ENCODE measurements at regions not wholly inside any gene's neighbourhood (a gene's known extent, or its start where the extent isn't known, plus 50 kb on each side); places are given as distances from the start of the nearest gene placed in this dataset.

- in situ Hi-C loops (cut with MboI; ENCODE audit: low pct_ligation_motif_present in 1 of 4, low pct_unique_long_range_greater_than_20kb in 1 of 4, low sequenced_read_pairs in 3 of 4) = no loop called here
- H3K27ac ChIP-seq = no peak overlapping the region
- no peak for TF ChIP-seq POLR2A (IDR thresholded peaks at IDR 0.05)
- TF ChIP-seq POLR2AphosphoS5 (IDR thresholded peaks at IDR 0.05) = no peak
- WGBS, 2 donors (ENCODE audit: low coverage in 1 of 2) = 64 to 69% methylated on average over 2 of the region's 2 CpGs
- H3K9me3 ChIP-seq = no peaks in the 10 kb centered on the region
- intact Hi-C loops (cut with DNase I; ENCODE audit: low total_unique reads) = no loop called here
- no peaks in the 10 kb centered on the region for H3K36me3 ChIP-seq
- no peak overlapping the region for H3K4me3 ChIP-seq
- H3K27me3 ChIP-seq = no peaks in the 10 kb centered on the region
- no peaks in the 10 kb centered on the region for H3K4me1 ChIP-seq
- no peak for DNase-seq
Observed at GRCh38 chr9:1384816-1385215, 334.7 kb downstream of the DMRT2 start.

GRCh38 chr9:1386420-1386819 is 336.3 kb downstream of the DMRT2 start:
- no peaks in the 10 kb centered on the region for H3K27me3 ChIP-seq
- no peak for DNase-seq
- H3K36me3 ChIP-seq = no peaks in the 10 kb centered on the region
- H3K4me3 ChIP-seq = no peak overlapping the region
- no peak overlapping the region for H3K27ac ChIP-seq
- intact Hi-C loops (cut with DNase I; ENCODE audit: low total_unique reads) (no loop called here), in situ Hi-C loops (cut with MboI; ENCODE audit: low pct_ligation_motif_present in 1 of 4, low pct_unique_long_range_greater_than_20kb in 1 of 4, low sequenced_read_pairs in 3 of 4) (no loop called here)
- TF ChIP-seq POLR2A (IDR thresholded peaks at IDR 0.05) = no peak
- no peak for TF ChIP-seq EP300 (IDR thresholded peaks at IDR 0.05; ENCODE audit: low read depth)
- no peak for TF ChIP-seq POLR2AphosphoS5 (IDR thresholded peaks at IDR 0.05)
- TF ChIP-seq, protein P1, sequence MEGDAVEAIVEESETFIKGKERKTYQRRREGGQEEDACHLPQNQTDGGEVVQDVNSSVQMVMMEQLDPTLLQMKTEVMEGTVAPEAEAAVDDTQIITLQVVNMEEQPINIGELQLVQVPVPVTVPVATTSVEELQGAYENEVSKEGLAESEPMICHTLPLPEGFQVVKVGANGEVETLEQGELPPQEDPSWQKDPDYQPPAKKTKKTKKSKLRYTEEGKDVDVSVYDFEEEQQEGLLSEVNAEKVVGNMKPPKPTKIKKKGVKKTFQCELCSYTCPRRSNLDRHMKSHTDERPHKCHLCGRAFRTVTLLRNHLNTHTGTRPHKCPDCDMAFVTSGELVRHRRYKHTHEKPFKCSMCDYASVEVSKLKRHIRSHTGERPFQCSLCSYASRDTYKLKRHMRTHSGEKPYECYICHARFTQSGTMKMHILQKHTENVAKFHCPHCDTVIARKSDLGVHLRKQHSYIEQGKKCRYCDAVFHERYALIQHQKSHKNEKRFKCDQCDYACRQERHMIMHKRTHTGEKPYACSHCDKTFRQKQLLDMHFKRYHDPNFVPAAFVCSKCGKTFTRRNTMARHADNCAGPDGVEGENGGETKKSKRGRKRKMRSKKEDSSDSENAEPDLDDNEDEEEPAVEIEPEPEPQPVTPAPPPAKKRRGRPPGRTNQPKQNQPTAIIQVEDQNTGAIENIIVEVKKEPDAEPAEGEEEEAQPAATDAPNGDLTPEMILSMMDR (IDR thresholded peaks at IDR 0.05) = no peak
- no peaks in the 10 kb centered on the region for H3K9me3 ChIP-seq
- no peaks in the 10 kb centered on the region for H3K4me1 ChIP-seq
- WGBS, 2 donors (ENCODE audit: low coverage in 1 of 2) = 74 to 100% methylated on average over 2 to 4 of the region's 4 CpGs

DNA sequence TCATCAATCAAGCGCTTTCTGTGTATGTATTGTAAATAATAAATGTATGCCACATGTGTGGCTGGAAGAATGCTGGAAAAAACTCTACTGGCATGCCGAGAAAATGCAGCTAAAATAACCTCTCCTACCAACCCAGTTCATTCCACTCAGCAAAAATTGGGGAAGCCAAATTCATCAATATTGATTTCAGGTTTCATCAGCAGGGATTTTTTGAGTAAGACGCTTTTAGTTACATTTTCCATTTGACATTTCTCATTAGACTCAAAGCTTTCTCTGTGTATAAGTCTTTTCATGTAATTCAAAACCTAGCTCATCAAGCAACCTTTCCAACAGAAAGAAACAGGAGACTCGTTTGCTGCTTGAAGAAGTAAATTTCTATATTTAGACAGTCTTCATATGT is 338.1 kb downstream of the DMRT2 start:
- in situ Hi-C loops (cut with MboI; ENCODE audit: low pct_ligation_motif_present in 1 of 4, low pct_unique_long_range_greater_than_20kb in 1 of 4, low sequenced_read_pairs in 3 of 4) = no loop called here
- Histone ChIP-seq H3K27me3 (no peaks in the 10 kb centered on the region), H3K4me1 (no peaks in the 10 kb centered on the region), H3K4me3 (no peak overlapping the region), H3K27ac (no peak overlapping the region), H3K36me3 (no peaks in the 10 kb centered on the region), H3K9me3 (no peaks in the 10 kb centered on the region)
- intact Hi-C loops (cut with DNase I; ENCODE audit: low total_unique reads) = no loop called here
- 58 to 61% methylated on average over 4 of the region's 4 CpGs for WGBS, 2 donors (ENCODE audit: low coverage in 1 of 2)
- TF ChIP-seq POLR2A (IDR thresholded peaks at IDR 0.05) = no peak
- no peak for TF ChIP-seq EP300 (IDR thresholded peaks at IDR 0.05; ENCODE audit: low read depth)
- TF ChIP-seq, protein P1 (IDR thresholded peaks at IDR 0.05) = no peak
- no peak for TF ChIP-seq POLR2AphosphoS5 (IDR thresholded peaks at IDR 0.05)
- no peak for DNase-seq

GRCh38 chr9:1400983-1401382 is 350.8 kb downstream of the DMRT2 start:
- Histone ChIP-seq H3K9me3 (no peaks in the 10 kb centered on the region), H3K27me3 (no peaks in the 10 kb centered on the region), H3K4me1 (no peaks in the 10 kb centered on the region), H3K4me3 (no peak overlapping the region), H3K36me3 (no peaks in the 10 kb centered on the region), H3K27ac (no peak overlapping the region)
- in situ Hi-C loops (cut with MboI; ENCODE audit: low pct_ligation_motif_present in 1 of 4, low pct_unique_long_range_greater_than_20kb in 1 of 4, low sequenced_read_pairs in 3 of 4) (no loop called here), intact Hi-C loops (cut with DNase I; ENCODE audit: low total_unique reads) (no loop called here)
- 45 to 58% methylated on average over 4 to 5 of the region's 5 CpGs for WGBS, 2 donors (ENCODE audit: low coverage in 1 of 2)
- TF ChIP-seq POLR2AphosphoS5 (IDR thresholded peaks at IDR 0.05) = no peak
- no peak for TF ChIP-seq EP300 (IDR thresholded peaks at IDR 0.05; ENCODE audit: low read depth)
- TF ChIP-seq, protein P1 (IDR thresholded peaks at IDR 0.05) = no peak
- no peak for TF ChIP-seq POLR2A (IDR thresholded peaks at IDR 0.05)
- no peak for DNase-seq

DNA sequence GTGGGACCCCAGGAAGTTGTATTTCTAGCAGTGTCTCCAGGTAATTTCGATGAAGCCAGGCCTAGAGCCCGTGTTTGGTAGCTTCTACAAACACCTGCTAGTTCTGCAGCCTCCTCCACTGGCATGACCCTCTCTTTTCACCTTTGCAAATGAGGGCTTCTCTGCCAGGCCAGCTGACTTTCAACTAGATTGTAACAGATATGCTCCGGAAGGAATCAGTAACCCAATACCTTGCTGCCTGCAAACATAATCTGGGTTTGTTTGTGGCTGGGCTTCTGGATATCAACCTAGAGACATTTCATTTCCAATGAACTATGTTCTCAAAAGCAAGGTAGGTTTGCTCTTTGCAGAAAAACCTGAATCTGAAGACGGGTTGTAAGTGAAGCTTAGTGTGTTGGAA is 354.8 kb downstream of the DMRT2 start:
- no peaks in the 10 kb centered on the region for H3K36me3 ChIP-seq
- intact Hi-C loops (cut with DNase I; ENCODE audit: low total_unique reads) = no loop called here
- no peaks in the 10 kb centered on the region for H3K9me3 ChIP-seq
- no peak for TF ChIP-seq POLR2AphosphoS5 (IDR thresholded peaks at IDR 0.05)
- no peak for TF ChIP-seq EP300 (IDR thresholded peaks at IDR 0.05; ENCODE audit: low read depth)
- TF ChIP-seq POLR2A (IDR thresholded peaks at IDR 0.05) = no peak
- TF ChIP-seq, protein P1 (IDR thresholded peaks at IDR 0.05) = no peak
- no peaks in the 10 kb centered on the region for H3K27me3 ChIP-seq
- H3K27ac ChIP-seq = no peak overlapping the region
- no peak overlapping the region for H3K4me3 ChIP-seq
- no peaks in the 10 kb centered on the region for H3K4me1 ChIP-seq
- no peak for DNase-seq
- in situ Hi-C loops (cut with MboI; ENCODE audit: low pct_ligation_motif_present in 1 of 4, low pct_unique_long_range_greater_than_20kb in 1 of 4, low sequenced_read_pairs in 3 of 4) = no loop called here
- WGBS, 2 donors (ENCODE audit: low coverage in 1 of 2) = 67 to 74% methylated on average over 2 to 4 of the region's 4 CpGs

Measured in transverse colon (tissue), 4 donors.